Inflammatory macrophage (primary cell): ENCODE measurements at regions not wholly inside any gene's neighbourhood (a gene's known extent, or its start where the extent isn't known, plus 50 kb on each side); places are given as distances from the start of the nearest gene placed in this dataset.
"Not testable (repeated sequence)": the region's sequence is repeated elsewhere in the genome, so short reads cannot be mapped to it uniquely, and the experiment has no call there.

Experiments
- DNase-seq, 2 donors: peaks; one replicate each; pipeline ENCODE4 v3.0.0-alpha.2; 2020 to 2022

DNA sequence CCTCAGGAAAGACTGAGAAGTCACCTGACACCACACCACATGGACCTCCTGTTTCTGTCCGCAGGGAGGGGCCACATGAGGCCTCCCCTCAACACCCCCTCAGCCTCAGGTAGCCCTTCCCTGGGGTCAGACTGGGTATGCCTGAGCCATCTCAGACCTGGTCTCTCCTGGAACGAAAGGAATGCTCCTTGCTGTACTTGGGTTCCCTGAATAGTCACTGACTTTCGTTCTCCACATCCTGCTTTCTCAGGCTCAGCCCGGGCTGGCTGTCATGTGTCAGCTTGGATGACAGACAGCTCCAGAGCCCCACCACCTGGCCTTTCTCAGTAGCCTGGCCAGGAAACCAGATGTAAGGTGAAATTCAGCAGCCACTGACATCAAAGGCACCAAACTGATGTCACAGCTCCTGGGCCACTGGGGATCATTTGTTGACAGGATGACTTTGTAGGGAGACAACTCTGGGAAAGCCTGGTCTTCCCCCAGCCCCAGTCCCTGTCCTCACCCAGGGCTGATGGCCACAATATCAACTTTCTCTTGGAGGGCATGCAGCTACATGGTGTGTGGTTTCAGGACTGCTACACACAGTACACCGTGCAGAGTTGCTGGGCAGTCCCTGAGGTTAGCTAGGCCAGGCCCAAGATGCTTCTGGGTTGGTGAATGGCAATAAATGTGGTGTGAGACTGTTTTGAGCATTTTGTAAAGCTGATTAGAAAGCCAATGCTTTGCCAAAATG, 141.4 kb upstream of the MRPS22 start:
- DNase-seq, result no peak

- DNase-seq, result no peak
Observed at GRCh38 chr3:139202959-139203349, 140.9 kb upstream of the MRPS22 start.

GRCh38 chr3:139203752-139204151, 140.1 kb upstream of the MRPS22 start:
- DNase-seq, result no peak

GRCh38 chr3:139204728-139205127, 139.1 kb upstream of the MRPS22 start:
- DNase-seq, result no peak

GRCh38 chr3:139213936-139214335, 129.9 kb upstream of the MRPS22 start:
- no peak for DNase-seq

- no peak for DNase-seq
Observed at GRCh38 chr3:139216958-139217357, 126.9 kb upstream of the MRPS22 start.

DNA sequence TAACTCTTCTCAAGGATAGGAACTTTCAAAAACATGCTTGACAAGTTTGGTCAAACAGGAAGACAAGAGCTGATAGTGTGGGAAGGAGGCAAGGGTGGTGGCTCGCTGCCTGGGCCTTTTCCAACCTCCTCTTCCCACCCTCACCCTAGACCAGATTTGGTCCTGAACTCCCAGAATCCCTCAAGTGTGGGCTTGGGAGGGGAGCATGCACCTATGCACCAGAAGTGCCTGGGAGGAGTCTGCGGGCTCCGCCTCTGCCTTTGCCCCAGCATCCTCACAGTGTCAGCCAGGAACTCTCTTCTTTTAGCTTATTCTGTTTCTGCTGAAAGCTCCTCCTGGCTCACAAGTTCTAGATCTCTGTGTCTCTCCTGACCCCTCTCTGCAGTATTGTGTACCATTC, 126.2 kb upstream of the MRPS22 start:
- DNase-seq, result no peak

DNA sequence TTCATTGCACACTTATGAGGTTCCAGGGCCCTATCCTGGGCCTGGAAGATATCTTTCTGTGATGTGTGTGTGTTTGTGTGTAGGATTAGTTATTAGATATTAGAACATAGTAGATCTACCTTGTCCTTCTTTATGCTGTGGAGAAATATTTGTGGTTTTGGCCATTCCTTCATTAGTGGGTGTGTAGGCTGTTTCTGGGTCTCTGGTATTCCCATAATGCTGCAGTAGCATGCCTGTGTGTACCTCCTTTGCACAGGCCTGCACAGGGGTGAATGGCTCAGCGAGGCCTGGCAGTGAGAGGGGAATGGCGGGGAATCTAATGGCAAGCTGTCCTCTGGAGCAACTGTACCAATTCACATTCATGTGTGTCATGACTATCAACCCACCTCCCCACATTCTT, 125.8 kb upstream of the MRPS22 start:
- DNase-seq, result no peak

DNA sequence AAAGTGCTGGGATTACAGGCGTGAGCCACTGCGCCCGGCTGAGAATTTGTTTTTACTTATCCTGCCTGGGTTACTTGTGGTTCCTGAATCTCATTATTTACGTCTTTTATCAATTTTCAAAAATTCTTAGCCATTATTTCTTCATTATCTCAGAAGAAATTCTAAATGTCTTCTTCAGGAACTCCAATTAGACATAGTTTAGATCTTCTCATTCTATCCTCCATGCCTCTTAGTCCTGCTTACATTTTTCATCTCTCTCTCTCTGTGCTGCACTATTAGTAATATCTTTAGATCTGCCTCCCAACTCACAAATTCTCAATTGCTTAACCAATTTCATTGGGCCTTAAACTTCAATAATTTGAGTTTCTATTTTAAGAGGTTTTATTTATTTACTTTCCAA, 124.4 kb upstream of the MRPS22 start:
- no peak for DNase-seq

DNA sequence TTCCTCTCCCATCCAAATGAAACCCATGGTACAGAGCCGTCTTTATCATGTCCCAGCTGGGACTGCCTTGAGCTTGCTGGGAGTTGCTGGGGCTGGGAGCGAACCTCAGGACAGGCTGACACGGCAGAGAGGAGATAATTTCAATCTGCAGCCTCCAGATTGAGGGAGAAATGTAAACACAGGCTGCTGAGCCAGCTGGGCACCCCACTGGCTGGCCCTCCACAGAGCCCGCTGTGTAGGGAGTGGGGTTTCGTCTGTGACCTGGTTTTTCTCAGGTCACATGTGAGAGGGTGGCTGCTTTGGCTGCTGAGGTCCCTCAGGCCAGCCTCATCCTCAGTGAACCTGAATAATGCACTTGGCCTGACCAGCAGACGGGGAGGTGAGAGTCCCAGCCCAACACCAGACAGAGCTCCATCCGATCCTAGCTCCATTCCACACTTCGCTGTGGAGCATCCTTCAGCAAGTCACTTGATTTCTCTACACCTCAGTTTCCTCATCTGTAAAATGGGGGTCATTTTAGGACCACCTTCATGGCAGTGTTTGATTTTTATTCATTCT, 121.6 kb upstream of the MRPS22 start:
- no peak for DNase-seq

- no peak for DNase-seq
Observed at GRCh38 chr3:139225548-139225947, 118.3 kb upstream of the MRPS22 start.

- DNase-seq, result no peak
Observed at GRCh38 chr3:139226731-139227130, 117.1 kb upstream of the MRPS22 start.

DNA sequence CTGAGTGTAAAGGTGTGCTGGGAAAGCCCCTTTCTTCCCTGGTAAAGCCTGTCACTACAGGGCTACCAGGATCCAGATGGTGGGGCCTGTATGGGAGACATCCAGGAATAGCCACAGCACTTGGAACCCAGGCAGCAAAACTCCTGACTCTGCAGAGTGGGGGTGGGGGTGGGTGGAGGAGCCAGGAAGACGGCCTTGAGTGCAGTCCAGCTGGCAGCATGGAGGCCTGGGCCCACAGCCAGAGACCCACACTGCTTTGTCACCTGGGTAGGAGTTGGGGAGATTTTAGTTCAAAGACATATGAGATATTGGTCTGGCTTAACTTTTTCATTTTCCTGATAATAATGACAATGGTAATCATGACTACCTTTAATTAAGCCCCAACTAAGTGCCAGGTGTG, 116.7 kb upstream of the MRPS22 start:
- DNase-seq, result no peak

- DNase-seq, result no peak
Observed at GRCh38 chr3:139227827-139228226, 116.0 kb upstream of the MRPS22 start.

DNA sequence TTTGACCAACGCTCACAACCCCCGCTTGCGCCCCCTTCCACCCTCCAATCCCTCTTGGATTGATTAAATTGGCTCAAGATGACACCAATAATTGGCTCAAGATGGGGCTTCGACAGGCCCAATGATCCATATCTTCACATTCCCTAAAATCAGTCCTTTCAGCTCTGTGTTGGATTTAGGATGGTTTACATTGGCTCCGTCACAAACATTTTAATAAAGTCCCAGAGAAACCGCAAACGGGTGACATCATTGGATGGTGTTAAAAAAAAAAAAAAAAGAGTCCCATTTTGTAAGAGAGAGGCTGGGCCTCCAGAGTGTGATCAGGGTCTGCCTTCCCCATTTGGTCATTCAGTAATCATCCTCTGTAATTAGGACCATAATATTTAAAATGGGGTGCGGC, 113.4 kb upstream of the MRPS22 start:
- DNase-seq, result no peak

GRCh38 chr3:139231555-139232281, 112.1 kb upstream of the MRPS22 start:
- peak; percentile 36 to 45 for DNase-seq

GRCh38 chr3:139232341-139232740, 111.5 kb upstream of the MRPS22 start:
- DNase-seq, result not testable (repeated sequence)

GRCh38 chr3:139234491-139234890, 109.3 kb upstream of the MRPS22 start:
- no peak for DNase-seq

DNA sequence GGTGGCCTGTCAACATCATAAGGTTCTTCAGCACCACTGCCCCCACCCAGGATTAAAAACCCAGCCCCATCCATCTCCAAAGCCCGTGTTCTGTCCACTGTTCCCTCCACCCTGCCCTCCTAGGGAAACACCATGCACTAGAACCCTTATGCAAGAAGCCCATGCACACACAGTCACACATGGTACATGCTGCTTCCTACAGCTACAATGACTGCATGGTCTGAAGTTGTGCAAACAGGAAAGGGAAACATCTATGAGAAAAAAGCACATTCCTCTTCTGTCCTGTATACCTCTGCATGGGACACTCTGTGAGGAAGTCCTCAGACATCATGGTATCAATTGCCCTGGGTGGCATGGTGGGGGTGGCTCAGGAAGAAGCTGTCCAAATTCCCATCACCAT, 108.6 kb upstream of the MRPS22 start:
- peak; percentile 3 to 36 for DNase-seq

DNA sequence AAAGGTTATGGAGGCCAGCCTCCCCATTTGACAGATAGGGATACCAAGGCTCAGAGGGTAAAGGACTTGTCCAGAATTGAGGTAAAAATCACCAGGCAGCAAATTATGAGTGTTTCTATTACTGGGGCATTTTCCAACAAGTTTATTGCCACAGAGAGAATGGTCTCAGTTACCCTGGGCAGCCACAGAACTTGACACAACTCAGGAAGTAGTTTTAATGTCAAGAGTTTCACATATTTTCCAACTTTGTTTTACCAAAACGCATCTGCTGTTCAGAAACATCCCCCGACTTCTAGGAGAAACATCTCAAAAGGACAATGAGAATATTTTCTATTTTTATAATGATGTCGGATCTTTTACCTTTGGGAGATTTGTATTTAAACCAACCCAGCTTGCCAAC, 107.5 kb upstream of the MRPS22 start:
- no peak for DNase-seq

DNA sequence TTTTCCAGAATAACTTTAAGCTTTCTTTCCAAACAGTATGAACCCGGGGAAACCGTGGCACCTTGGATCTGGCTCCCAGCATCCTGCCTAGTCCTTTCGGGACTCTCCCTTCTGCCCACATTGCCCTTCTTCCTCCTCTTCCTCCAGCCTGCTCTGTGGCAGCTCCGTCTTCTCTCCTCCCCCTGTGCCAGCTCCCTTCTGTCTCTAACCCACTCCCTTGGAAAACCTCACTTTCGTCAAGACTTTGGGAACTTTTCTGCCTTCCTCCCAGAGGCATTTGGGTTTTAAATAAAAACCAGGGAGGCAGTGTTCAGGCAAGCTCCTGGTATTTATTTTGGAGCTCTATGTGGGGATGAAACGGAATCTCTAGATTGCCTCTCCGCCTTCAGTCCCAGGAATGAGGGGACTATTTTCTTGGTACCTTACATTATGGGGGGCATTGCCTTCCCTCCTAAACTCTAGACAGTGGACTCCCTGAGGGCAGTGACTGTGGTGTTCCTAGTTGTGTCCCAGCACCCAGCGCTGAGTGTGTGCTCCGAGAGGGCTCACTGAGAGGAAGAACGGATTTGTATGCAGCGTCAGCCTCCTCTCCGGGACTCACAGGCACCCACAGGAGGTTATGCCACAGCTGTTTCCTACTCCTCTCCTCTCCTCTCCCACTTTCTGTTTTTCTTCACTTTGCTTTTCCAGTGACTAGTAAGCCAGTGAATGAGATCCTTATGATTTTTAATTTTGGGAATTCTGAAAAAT, 105.4 kb upstream of the MRPS22 start:
- DNase-seq, result no peak

DNA sequence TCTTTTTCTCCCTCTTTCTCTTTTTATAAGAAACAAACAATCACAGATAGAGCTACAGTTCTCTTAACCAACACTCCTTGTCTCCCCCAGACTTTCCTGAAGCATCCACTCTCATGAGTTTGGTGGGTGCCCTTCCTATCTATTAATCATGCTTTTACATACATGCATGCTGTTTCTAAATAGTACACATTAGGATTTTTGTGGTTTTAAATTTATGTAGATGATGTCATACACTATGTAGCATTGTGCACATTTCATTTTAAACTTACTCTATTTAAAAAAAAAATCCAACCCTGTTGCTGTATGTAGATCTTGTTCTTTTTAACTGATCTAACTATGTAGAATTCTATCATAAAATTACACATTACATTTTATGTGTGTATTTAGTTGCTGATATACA, 104.3 kb upstream of the MRPS22 start:
- DNase-seq, result no peak

DNA sequence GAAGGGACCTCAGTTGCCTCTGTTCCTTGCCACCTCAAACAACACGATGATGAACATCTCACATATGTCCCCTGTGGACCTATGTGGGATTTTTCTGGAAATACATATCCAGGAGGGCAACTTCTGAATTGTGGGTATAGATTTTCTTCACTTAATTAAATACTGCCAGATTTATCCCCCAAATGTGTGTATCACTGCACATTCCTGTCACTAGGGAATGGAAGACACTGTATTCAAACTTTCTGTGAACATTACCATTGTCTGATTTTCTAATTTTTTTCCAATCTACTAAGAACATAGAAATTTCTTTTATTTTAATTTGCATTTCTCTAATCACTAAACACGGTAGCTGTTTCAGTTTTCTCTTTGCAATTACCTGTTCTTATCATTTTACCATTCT, 102.0 kb upstream of the MRPS22 start:
- DNase-seq, result no peak
